Stomach (tissue), 8 donors: ENCODE measurements at regions not wholly inside any gene's neighbourhood (a gene's known extent, or its start where the extent isn't known, plus 50 kb on each side); places are given as distances from the start of the nearest gene placed in this dataset.

ENCODE experiments used
- DNase-seq, 2 donors: peaks; one replicate each; pipeline versions ENCODE4 v3.0.0 to v3.0.0-alpha.2; 2013 to 2019
- H3K27ac ChIP-seq, 5 donors: fragments of 200-600 bp in 4 of 5; sonication (generic) in 4 of 5; one replicate each; pipeline ENCODE4 v1.5.1; 2013 to 2019; ENCODE audit warnings: mild to moderate bottlenecking in 1 of 5, moderate library complexity in 1 of 5
- H3K27me3 ChIP-seq, 3 donors: fragments of 200-600 bp; sonication (generic); one replicate each; pipeline ENCODE4 v1.5.1; 2017 to 2019; ENCODE audit warnings: mixed run types in 1 of 3
- H3K36me3 ChIP-seq, 4 donors: fragments of 200-600 bp; sonication (generic); 1 replicate in 3 of 4; 2 replicates in 1 of 4; pipeline ENCODE4 v1.5.1; 2016 to 2019
- H3K4me1 ChIP-seq, 4 donors: fragments of 200-600 bp; sonication (generic); one replicate each; pipeline ENCODE4 v1.5.1; 2016 to 2019
- H3K4me3 ChIP-seq, 4 donors: fragments of 200-600 bp; sonication (generic) in 3 of 4; one replicate each; pipeline ENCODE4 v1.5.1; 2016 to 2019; ENCODE audit warnings: mild to moderate bottlenecking in 1 of 4
- H3K9me3 ChIP-seq, 4 donors: fragments of 200-600 bp; sonication (generic); one replicate each; pipeline ENCODE4 v1.5.1; 2016 to 2019
- CTCF ChIP-seq, 7 experiments: fragments of 450-650 bp in 4 of 7; fragments of 200-600 bp in 3 of 7; sonication (generic) in 3 of 7; IDR thresholded peaks; one replicate each; pipeline ENCODE4 v1.5.1; 2016 to 2019; ENCODE audit warnings: antibody characterized with exemption in 7 of 7, control low read depth in 2 of 7, mild to moderate bottlenecking in 1 of 7
- EP300 ChIP-seq: sonication (generic); formaldehyde crosslinking; IDR thresholded peaks from one replicate; pipeline ENCODE4 v1.6.1; 2017; ENCODE audit warnings: antibody characterized with exemption
- POLR2A ChIP-seq, 4 donors: fragments of 450-650 bp; IDR thresholded peaks; one replicate each; pipeline ENCODE4 v1.6.1; 2016; ENCODE audit warnings: antibody characterized with exemption in 4 of 4, control low read depth in 2 of 4, mild to moderate bottlenecking in 1 of 4, moderate library complexity in 1 of 4
- POLR2AphosphoS5 ChIP-seq, 3 donors: sonication (generic); formaldehyde crosslinking; IDR thresholded peaks; one replicate each; pipeline ENCODE4 v1.6.1; 2016; ENCODE audit warnings: antibody characterized with exemption in 3 of 3
- WGBS, 5 donors: extraction: QIAGEN DNeasy Blood & Tissue Kit in 3 of 5; methylation state at CpG; one replicate each; pipeline versions ENCODE4 v1.1.5 to v1.1.7; 2013 to 2018; 5-methylcytosine and 5-hydroxymethylcytosine counted together
- intact Hi-C: fragments of 100-400 bp; cut with DNase I; formaldehyde crosslinking; loops from one replicate; pipeline ENCODE4 v1.15.1; 2023; ENCODE audit warnings: low total_unique reads
- donor health status: healthy with polysubstance abuse.
- donor health status: Bipolar disorder and iron deficiency.
- donor health status: healthy.

- no peak overlapping the region for H3K27ac ChIP-seq
- TF ChIP-seq CTCF (IDR thresholded peaks at IDR 0.05), result no peak
- TF ChIP-seq POLR2AphosphoS5 (IDR thresholded peaks at IDR 0.05), result no peak
- TF ChIP-seq EP300, result no peak
- no peak for TF ChIP-seq POLR2A (IDR thresholded peaks at IDR 0.05)
- no peaks in the 10 kb centered on the region for H3K36me3 ChIP-seq
- H3K27me3 ChIP-seq, result no peaks in the 10 kb centered on the region
- no peak for DNase-seq
- no peaks in the 10 kb centered on the region for H3K4me1 ChIP-seq
- peaks cover 0 to 18% (median 12%) of the 10 kb centered on the region in 4 donors for H3K9me3 ChIP-seq
- WGBS, 5 donors, result 58 to 60% (median 59%) methylated on average over 5 of the region's 5 CpGs
- intact Hi-C loops, result no loop called here
- H3K4me3 ChIP-seq, result no peak overlapping the region
Observed at GRCh38 chr16:8199390-8199789, 390.9 kb downstream of the TMEM114 start.

- intact Hi-C loops, result no loop called here
- 30 to 55% (median 36%) methylated on average over 2 of the region's 2 CpGs for WGBS, 5 donors
- H3K27ac ChIP-seq, result no peak overlapping the region
- H3K4me3 ChIP-seq, result no peak overlapping the region
- DNase-seq, result no peak
- H3K27me3 ChIP-seq, result no peaks in the 10 kb centered on the region
- no peaks in the 10 kb centered on the region for H3K4me1 ChIP-seq
- no peaks in the 10 kb centered on the region for H3K36me3 ChIP-seq
- no peak for TF ChIP-seq POLR2A (IDR thresholded peaks at IDR 0.05)
- TF ChIP-seq CTCF (IDR thresholded peaks at IDR 0.05), result no peak
- TF ChIP-seq POLR2AphosphoS5 (IDR thresholded peaks at IDR 0.05), result no peak
- TF ChIP-seq EP300, result no peak
- H3K9me3 ChIP-seq, result no peaks in the 10 kb centered on the region
Observed at GRCh38 chr16:8194794-8195193, 395.5 kb downstream of the TMEM114 start.

GRCh38 chr16:8188841-8189240, 401.5 kb downstream of the TMEM114 start:
- no peaks in the 10 kb centered on the region for H3K27me3 ChIP-seq
- WGBS, 5 donors, result 67 to 77% (median 76%) methylated on average over 8 of the region's 8 CpGs
- H3K4me3 ChIP-seq, result no peak overlapping the region
- intact Hi-C loops, result no loop called here
- no peaks in the 10 kb centered on the region for H3K36me3 ChIP-seq
- no peaks in the 10 kb centered on the region for H3K9me3 ChIP-seq
- H3K4me1 ChIP-seq, result no peaks in the 10 kb centered on the region
- TF ChIP-seq POLR2AphosphoS5 (IDR thresholded peaks at IDR 0.05) (no peak), CTCF (IDR thresholded peaks at IDR 0.05) (no peak), EP300 (no peak), POLR2A (IDR thresholded peaks at IDR 0.05) (no peak)
- DNase-seq, result no peak
- no peak overlapping the region for H3K27ac ChIP-seq

GRCh38 chr16:8187782-8188372, 402.4 kb downstream of the TMEM114 start:
- TF ChIP-seq POLR2AphosphoS5 (IDR thresholded peaks at IDR 0.05) (no peak), EP300 (no peak), CTCF (IDR thresholded peaks at IDR 0.05) (no peak), POLR2A (IDR thresholded peaks at IDR 0.05) (no peak)
- intact Hi-C loops, result loop anchor here (2.0 kb wide), 1 partner anchor 57 kb away; no protein-coding TSS in a partner anchor

More at GRCh38 chr16:8187782-8188372, 402.4 kb downstream of the TMEM114 start:
- no peaks in the 10 kb centered on the region for H3K4me1 ChIP-seq
- no peak overlapping the region for H3K4me3 ChIP-seq
- 35 to 50% (median 41%) methylated on average over 5 of the region's 5 CpGs for WGBS, 5 donors
- no peaks in the 10 kb centered on the region for H3K9me3 ChIP-seq
- H3K36me3 ChIP-seq, result no peaks in the 10 kb centered on the region
- H3K27ac ChIP-seq, result no peak overlapping the region
- no peak for DNase-seq
- no peaks in the 10 kb centered on the region for H3K27me3 ChIP-seq
